Central memory CD8-positive, alpha-beta T cell (primary cell): ENCODE measurements at regions not wholly inside any gene's neighbourhood (a gene's known extent, or its start where the extent isn't known, plus 50 kb on each side); places are given as distances from the start of the nearest gene placed in this dataset.

Experiments
- ATAC-seq: fragments of 150-1000 bp; cut with Tn5 transposase; replicated peaks from 2 replicates; pipeline ENCODE4 v1.10.0; 2022; ENCODE audit warnings: mild to moderate bottlenecking, moderate FRiP score, moderate number of reproducible peaks; ENCODE audit not compliant: poor library complexity, severe bottlenecking; ENCODE audit errors: extremely low read depth
- DNase-seq, 2 donors: peaks; one replicate each; pipeline ENCODE4 v3.0.0; 2021; ENCODE audit warnings: low spot score in 2 of 2
- H3K27ac Mint-ChIP-seq: one replicate; pipeline ENCODE4 v1.8.0; 2022; ENCODE audit warnings: low read depth, mild to moderate bottlenecking, moderate library complexity, mixed read lengths
- H3K27me3 Mint-ChIP-seq: one replicate; pipeline ENCODE4 v1.8.0; 2022; ENCODE audit warnings: mixed read lengths
- H3K36me3 Mint-ChIP-seq: one replicate; pipeline ENCODE4 v1.8.0; 2022; ENCODE audit warnings: mild to moderate bottlenecking, moderate library complexity, mixed read lengths; ENCODE audit not compliant: insufficient read depth
- H3K4me1 Mint-ChIP-seq: one replicate; pipeline ENCODE4 v1.8.0; 2022; ENCODE audit warnings: mixed read lengths
- H3K4me3 Mint-ChIP-seq: one replicate; pipeline ENCODE4 v1.8.0; 2022; ENCODE audit warnings: mild to moderate bottlenecking, moderate library complexity, mixed read lengths
- H3K9me3 Mint-ChIP-seq: one replicate; pipeline ENCODE4 v1.8.0; 2022; ENCODE audit warnings: mixed read lengths

- no peak overlapping the region for H3K4me3 Mint-ChIP-seq
- H3K27ac Mint-ChIP-seq, result no peak overlapping the region
- no peaks in the 10 kb centered on the region for H3K36me3 Mint-ChIP-seq
- H3K4me1 Mint-ChIP-seq, result no peaks in the 10 kb centered on the region
- H3K9me3 Mint-ChIP-seq, result peaks cover 25% of the 10 kb centered on the region
- no peak for DNase-seq
- no peak for ATAC-seq
- H3K27me3 Mint-ChIP-seq, result no peaks in the 10 kb centered on the region
These were observed 91.9 kb upstream of the KCNK2 start for GRCh38 chr1:214990619-214991018.

- no peak overlapping the region for H3K4me3 Mint-ChIP-seq
- H3K36me3 Mint-ChIP-seq, result no peaks in the 10 kb centered on the region
- H3K27me3 Mint-ChIP-seq, result no peaks in the 10 kb centered on the region
- no peak overlapping the region for H3K27ac Mint-ChIP-seq
- no peaks in the 10 kb centered on the region for H3K4me1 Mint-ChIP-seq
- no peak for DNase-seq
- H3K9me3 Mint-ChIP-seq, result peaks cover 25% of the 10 kb centered on the region
- ATAC-seq, result no peak
These were observed 90.7 kb upstream of the KCNK2 start for GRCh38 chr1:214991691-214992315.

- no peak for DNase-seq
- Mint-ChIP-seq H3K4me1 (no peaks in the 10 kb centered on the region), H3K27ac (no peak overlapping the region), H3K36me3 (no peaks in the 10 kb centered on the region), H3K27me3 (no peaks in the 10 kb centered on the region), H3K4me3 (no peak overlapping the region), H3K9me3 (peaks cover 29% of the 10 kb centered on the region)
- no peak for ATAC-seq
These were observed 89.1 kb upstream of the KCNK2 start for GRCh38 chr1:214993419-214993818.

GRCh38 chr1:214997685-214998084, 84.9 kb upstream of the KCNK2 start:
- DNase-seq (no peak), ATAC-seq (no peak)
- H3K36me3 Mint-ChIP-seq, result no peaks in the 10 kb centered on the region
- H3K27me3 Mint-ChIP-seq, result no peaks in the 10 kb centered on the region
- no peak overlapping the region for H3K4me3 Mint-ChIP-seq
- H3K27ac Mint-ChIP-seq, result no peak overlapping the region
- no peaks in the 10 kb centered on the region for H3K4me1 Mint-ChIP-seq
- peaks cover 5% of the 10 kb centered on the region for H3K9me3 Mint-ChIP-seq

GRCh38 chr1:215001419-215002021, 81.0 kb upstream of the KCNK2 start:
- Mint-ChIP-seq H3K27ac (peak overlapping the region; percentile 4), H3K4me3 (no peak overlapping the region), H3K27me3 (no peaks in the 10 kb centered on the region), H3K9me3 (peaks cover 11% of the 10 kb centered on the region), H3K4me1 (no peaks in the 10 kb centered on the region), H3K36me3 (no peaks in the 10 kb centered on the region)
- DNase-seq (no peak), ATAC-seq (no peak)

GRCh38 chr1:215002471-215002870, 80.1 kb upstream of the KCNK2 start:
- H3K9me3 Mint-ChIP-seq, result peaks cover 15% of the 10 kb centered on the region
- H3K4me1 Mint-ChIP-seq, result no peaks in the 10 kb centered on the region
- H3K27me3 Mint-ChIP-seq, result no peaks in the 10 kb centered on the region
- no peak overlapping the region for H3K27ac Mint-ChIP-seq
- DNase-seq, result no peak
- no peak for ATAC-seq
- H3K36me3 Mint-ChIP-seq, result no peaks in the 10 kb centered on the region
- no peak overlapping the region for H3K4me3 Mint-ChIP-seq

GRCh38 chr1:215003686-215004085, 78.9 kb upstream of the KCNK2 start:
- H3K9me3 Mint-ChIP-seq, result peaks cover 10% of the 10 kb centered on the region
- no peak overlapping the region for H3K27ac Mint-ChIP-seq
- no peak overlapping the region for H3K4me3 Mint-ChIP-seq
- no peaks in the 10 kb centered on the region for H3K27me3 Mint-ChIP-seq
- DNase-seq, result no peak
- H3K36me3 Mint-ChIP-seq, result no peaks in the 10 kb centered on the region
- H3K4me1 Mint-ChIP-seq, result no peaks in the 10 kb centered on the region
- ATAC-seq, result no peak

- Mint-ChIP-seq H3K9me3 (peaks cover 10% of the 10 kb centered on the region), H3K4me1 (no peaks in the 10 kb centered on the region), H3K36me3 (no peaks in the 10 kb centered on the region), H3K27me3 (no peaks in the 10 kb centered on the region), H3K27ac (no peak overlapping the region), H3K4me3 (no peak overlapping the region)
- no peak for DNase-seq
- no peak for ATAC-seq
These were observed 78.3 kb upstream of the KCNK2 start for GRCh38 chr1:215004121-215004827.

GRCh38 chr1:215005078-215005477, 77.5 kb upstream of the KCNK2 start:
- no peak for ATAC-seq
- Mint-ChIP-seq H3K9me3 (peaks cover 10% of the 10 kb centered on the region), H3K4me1 (no peaks in the 10 kb centered on the region), H3K36me3 (no peaks in the 10 kb centered on the region), H3K4me3 (no peak overlapping the region), H3K27ac (no peak overlapping the region), H3K27me3 (no peaks in the 10 kb centered on the region)
- no peak for DNase-seq

- no peaks in the 10 kb centered on the region for H3K36me3 Mint-ChIP-seq
- H3K9me3 Mint-ChIP-seq, result peaks cover 10% of the 10 kb centered on the region
- H3K27ac Mint-ChIP-seq, result no peak overlapping the region
- no peaks in the 10 kb centered on the region for H3K27me3 Mint-ChIP-seq
- no peaks in the 10 kb centered on the region for H3K4me1 Mint-ChIP-seq
- DNase-seq (no peak), ATAC-seq (no peak)
- H3K4me3 Mint-ChIP-seq, result no peak overlapping the region
These were observed 76.7 kb upstream of the KCNK2 start for GRCh38 chr1:215005656-215006345.

GRCh38 chr1:215007880-215008279, 74.7 kb upstream of the KCNK2 start:
- Mint-ChIP-seq H3K27me3 (no peaks in the 10 kb centered on the region), H3K36me3 (no peaks in the 10 kb centered on the region)
- ATAC-seq, result no peak

GRCh38 chr1:215018555-215018954, 64.0 kb upstream of the KCNK2 start:
- H3K4me1 Mint-ChIP-seq, result no peaks in the 10 kb centered on the region
- no peaks in the 10 kb centered on the region for H3K27me3 Mint-ChIP-seq
- no peak overlapping the region for H3K4me3 Mint-ChIP-seq
- ATAC-seq, result no peak
- H3K9me3 Mint-ChIP-seq, result peaks cover 17% of the 10 kb centered on the region
- H3K36me3 Mint-ChIP-seq, result no peaks in the 10 kb centered on the region
- no peak for DNase-seq
- no peak overlapping the region for H3K27ac Mint-ChIP-seq

More at GRCh38 chr1:215007880-215008279, 74.7 kb upstream of the KCNK2 start:
- DNase-seq, result no peak
- no peak overlapping the region for H3K27ac Mint-ChIP-seq
- no peak overlapping the region for H3K4me3 Mint-ChIP-seq
- no peaks in the 10 kb centered on the region for H3K4me1 Mint-ChIP-seq
- peaks cover 10% of the 10 kb centered on the region for H3K9me3 Mint-ChIP-seq
